ENCODE measurements at regions not wholly inside any gene's neighbourhood (a gene's known extent, or its start where the extent isn't known, plus 50 kb on each side); places are given as distances from the start of the nearest gene placed in this dataset.

DNA sequence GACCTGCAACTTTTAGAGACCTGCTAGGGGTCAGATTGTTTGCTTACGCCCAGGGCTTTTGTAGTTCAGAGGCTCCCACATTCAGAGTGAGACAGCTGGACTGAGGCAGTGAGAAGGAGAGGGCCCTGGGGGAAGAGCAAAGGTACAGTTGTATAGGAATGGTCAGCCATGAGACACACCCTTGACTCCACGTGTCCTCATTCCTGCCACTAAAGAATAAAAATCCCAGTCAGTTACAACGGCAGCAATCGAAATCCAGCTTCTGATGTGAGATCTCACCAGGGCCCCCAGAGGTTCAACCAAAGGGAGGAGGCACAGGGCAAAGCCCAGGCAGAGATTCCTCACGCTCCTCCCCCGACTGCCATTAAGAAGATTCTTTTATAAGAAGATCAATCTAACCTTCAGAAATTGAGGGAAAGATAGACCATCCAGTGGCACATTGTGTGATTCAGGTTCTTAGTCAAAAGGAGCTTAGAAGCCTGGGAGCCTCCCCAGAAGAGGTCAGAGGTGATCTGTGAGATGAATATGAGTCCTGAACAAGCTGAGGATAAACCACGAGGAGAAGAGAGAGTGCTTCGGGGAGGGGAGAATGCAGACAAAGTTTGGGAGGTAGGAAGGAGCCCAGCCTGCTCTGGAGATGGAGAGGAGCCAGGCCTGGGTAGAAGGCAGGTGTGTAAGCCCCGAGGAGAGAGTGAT lies 317.0 kb downstream of the CYP26B1 start:
- ChIA-PET CTCF (no interaction called here), POLR2A (no interaction called here)

DNA sequence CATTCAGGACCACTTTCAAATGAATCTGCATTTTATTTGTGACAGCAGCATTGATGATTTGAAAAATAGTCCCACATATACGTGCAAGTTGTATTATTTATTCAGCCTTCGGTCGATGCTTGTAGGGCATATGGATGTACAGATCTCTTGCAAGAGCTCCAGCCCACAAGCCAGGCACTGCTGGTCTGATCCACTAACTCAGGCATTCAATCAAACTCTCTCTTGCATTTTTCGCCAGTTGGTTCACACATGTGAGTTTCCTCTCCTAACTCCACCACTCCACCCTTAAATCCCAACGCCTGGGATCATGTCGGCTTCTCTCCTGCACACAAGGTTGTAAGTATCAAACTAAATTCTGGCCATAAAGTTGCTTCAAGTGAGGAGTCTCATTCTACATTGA lies 318.7 kb downstream of the CYP26B1 start:
- ChIA-PET POLR2A (no interaction called here), CTCF (no interaction called here)
- TF ChIP-seq LEF1 (IDR thresholded peaks at IDR 0.05; ENCODE audit: borderline replicate concordance) (no peak), FOXA1 (IDR thresholded peaks at IDR 0.05) (no peak), NFRKB (IDR thresholded peaks at IDR 0.05) (no peak), SUZ12 (IDR thresholded peaks at IDR 0.05) (no peak)
- no peak for DNase-seq (ENCODE audit: extremely low spot score)

More for the DNA sequence above, 317.0 kb downstream of the CYP26B1 start:
- no peak for DNase-seq (ENCODE audit: extremely low spot score)
- no peak for TF ChIP-seq LEF1 (IDR thresholded peaks at IDR 0.05; ENCODE audit: borderline replicate concordance)
- no peak for TF ChIP-seq FOXA1 (IDR thresholded peaks at IDR 0.05)
- TF ChIP-seq CTBP1 (IDR thresholded peaks at IDR 0.05; ENCODE audit: borderline replicate concordance): no peak
- no peak for TF ChIP-seq NFRKB (IDR thresholded peaks at IDR 0.05)
- no peak for TF ChIP-seq SUZ12 (IDR thresholded peaks at IDR 0.05)
- TF ChIP-seq SP1 (IDR thresholded peaks at IDR 0.05): no peak
- TF ChIP-seq ZNF384 (IDR thresholded peaks at IDR 0.05): no peak
- TF ChIP-seq L3MBTL2 (conservative IDR thresholded peaks at IDR 0.05): no peak
- no peak for TF ChIP-seq BHLHE40 (IDR thresholded peaks at IDR 0.05; ENCODE audit: borderline replicate concordance)
- no peak for TF ChIP-seq TARDBP (IDR thresholded peaks at IDR 0.05)
- TF ChIP-seq HDGF (IDR thresholded peaks at IDR 0.05; ENCODE audit: borderline replicate concordance): no peak
- no peak for TF ChIP-seq FOXM1 (IDR thresholded peaks at IDR 0.05; ENCODE audit: borderline replicate concordance)
- no peak for TF ChIP-seq ARNT (IDR thresholded peaks at IDR 0.05)
- no peak for TF ChIP-seq ELF4 (IDR thresholded peaks at IDR 0.05)
- TF ChIP-seq PKNOX1 (IDR thresholded peaks at IDR 0.05): no peak

GRCh38 chr2:71827973-71828372 lies 319.7 kb downstream of the CYP26B1 start:
- DNase-seq (ENCODE audit: extremely low spot score): no peak
- CTCF ChIA-PET: no interaction called here
- POLR2A ChIA-PET: no interaction called here
- no peak for TF ChIP-seq ZNF384 (IDR thresholded peaks at IDR 0.05)
- no peak for TF ChIP-seq SUZ12 (IDR thresholded peaks at IDR 0.05)
- no peak for TF ChIP-seq ELF4 (IDR thresholded peaks at IDR 0.05)
- TF ChIP-seq BHLHE40 (IDR thresholded peaks at IDR 0.05; ENCODE audit: borderline replicate concordance): no peak
- no peak for TF ChIP-seq FOXA1 (IDR thresholded peaks at IDR 0.05)

DNA sequence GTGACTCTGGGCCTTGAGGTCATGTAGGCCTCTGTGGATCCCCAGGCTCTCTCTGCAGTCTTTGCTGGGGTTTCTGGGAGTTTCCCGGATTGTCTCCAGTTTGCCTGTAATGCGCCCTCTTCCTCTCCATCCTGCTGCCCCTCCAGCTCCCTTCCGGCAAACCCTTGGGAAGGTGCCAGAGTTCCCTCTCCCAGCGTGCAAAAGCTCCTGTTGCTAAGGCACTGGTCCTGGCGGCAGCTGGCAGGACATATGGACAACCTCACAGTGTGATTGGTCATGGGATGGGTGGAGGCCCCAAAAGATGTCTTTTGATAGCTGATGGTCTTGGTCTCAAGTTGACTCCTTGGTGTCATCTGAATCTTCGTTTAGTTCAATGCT lies 320.1 kb downstream of the CYP26B1 start:
- TF ChIP-seq HDGF (IDR thresholded peaks at IDR 0.05; ENCODE audit: borderline replicate concordance) (no peak), FOXA1 (IDR thresholded peaks at IDR 0.05) (no peak), ELF4 (IDR thresholded peaks at IDR 0.05) (no peak), ZNF384 (IDR thresholded peaks at IDR 0.05) (no peak), PKNOX1 (IDR thresholded peaks at IDR 0.05) (no peak)
- ChIA-PET CTCF (no interaction called here), POLR2A (no interaction called here)
- no peak for DNase-seq (ENCODE audit: extremely low spot score)

GRCh38 chr2:71826826-71827523 lies 320.7 kb downstream of the CYP26B1 start:
- TF ChIP-seq LEF1 (IDR thresholded peaks at IDR 0.05; ENCODE audit: borderline replicate concordance) (no peak), FOXK2 (IDR thresholded peaks at IDR 0.05) (no peak), SUZ12 (IDR thresholded peaks at IDR 0.05) (no peak), TARDBP (IDR thresholded peaks at IDR 0.05) (no peak)
- ChIA-PET CTCF (no interaction called here), POLR2A (no interaction called here)
- DNase-seq (ENCODE audit: extremely low spot score): no peak

DNA sequence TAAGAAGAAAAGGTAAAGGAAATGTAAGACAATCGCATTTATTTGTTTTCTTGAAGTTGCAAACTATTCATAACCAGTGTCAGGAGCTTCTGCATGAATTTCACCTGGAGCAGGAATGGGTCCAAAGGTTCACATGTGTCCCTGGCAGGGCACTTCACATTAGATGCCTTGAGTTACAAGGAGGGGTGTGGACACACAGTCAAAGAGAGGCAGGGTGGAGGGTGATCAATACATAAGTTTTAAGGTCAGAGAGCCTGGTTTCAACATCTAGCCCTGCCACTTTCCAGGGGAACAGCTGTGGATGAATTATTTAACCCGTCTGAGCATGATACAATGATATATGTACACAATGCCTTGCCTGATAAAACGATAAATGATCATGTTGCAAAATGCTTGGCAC lies 321.4 kb downstream of the CYP26B1 start:
- DNase-seq (ENCODE audit: extremely low spot score): no peak
- TF ChIP-seq L3MBTL2 (conservative IDR thresholded peaks at IDR 0.05) (no peak), BHLHE40 (IDR thresholded peaks at IDR 0.05; ENCODE audit: borderline replicate concordance) (no peak), HDGF (IDR thresholded peaks at IDR 0.05; ENCODE audit: borderline replicate concordance) (no peak), LEF1 (IDR thresholded peaks at IDR 0.05; ENCODE audit: borderline replicate concordance) (no peak), TARDBP (IDR thresholded peaks at IDR 0.05) (no peak), ARNT (IDR thresholded peaks at IDR 0.05) (no peak), SP1 (IDR thresholded peaks at IDR 0.05) (no peak), FOXM1 (IDR thresholded peaks at IDR 0.05; ENCODE audit: borderline replicate concordance) (no peak), FOXK2 (IDR thresholded peaks at IDR 0.05) (no peak), PKNOX1 (IDR thresholded peaks at IDR 0.05) (no peak), NFRKB (IDR thresholded peaks at IDR 0.05) (no peak)
- ChIA-PET POLR2A (no interaction called here), CTCF (interaction anchor here (0.6 kb wide), 1 partner anchor 28 kb away, joined by 3 read pairs; no protein-coding TSS in a partner anchor)

DNA sequence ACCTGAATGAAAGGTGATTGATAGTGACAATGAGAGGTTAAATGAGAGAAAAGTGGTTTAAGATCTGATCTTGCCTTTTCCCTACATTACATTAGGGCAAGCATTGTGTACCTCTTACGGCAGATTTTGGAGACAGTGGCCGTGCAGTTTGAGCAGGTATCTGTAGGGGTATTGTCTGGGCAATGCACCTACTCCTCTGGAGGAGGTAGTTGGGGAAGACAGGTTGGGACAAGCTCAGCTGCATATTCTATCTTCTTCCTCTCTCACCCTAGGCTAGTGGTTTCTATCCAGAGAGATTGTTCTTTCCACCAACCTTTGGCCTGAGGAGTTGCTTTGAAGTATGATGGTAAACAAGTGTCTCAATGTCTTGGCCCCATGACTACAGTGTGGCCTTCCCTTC lies 323.2 kb downstream of the CYP26B1 start:
- CTCF ChIA-PET: no interaction called here

More for the DNA sequence above, 323.2 kb downstream of the CYP26B1 start:
- no peak for TF ChIP-seq BHLHE40 (IDR thresholded peaks at IDR 0.05; ENCODE audit: borderline replicate concordance)
- TF ChIP-seq FOXM1 (IDR thresholded peaks at IDR 0.05; ENCODE audit: borderline replicate concordance): no peak
- POLR2A ChIA-PET: no interaction called here
- DNase-seq (ENCODE audit: extremely low spot score): no peak

All from HEK293T (cell line).